DOHH2 (cell line): ENCODE measurements at regions not wholly inside any gene's neighbourhood (a gene's known extent, or its start where the extent isn't known, plus 50 kb on each side); places are given as distances from the start of the nearest gene placed in this dataset.
"Not testable (repeated sequence)": the region's sequence is repeated elsewhere in the genome, so short reads cannot be mapped to it uniquely, and the experiment has no call there.

Experiments used
- EZH2phosphoT487 ChIP-seq: fragments of 200-600 bp; sonication (generic); IDR thresholded peaks from 2 replicates; pipeline ENCODE4 v1.6.1; 2017; ENCODE audit warnings: borderline replicate concordance, mild to moderate bottlenecking, antibody characterized with exemption, low read length, moderate library complexity, mixed read lengths
- TF ChIP-seq, protein P1 (sequence below): fragments of 200-600 bp; sonication (generic); IDR thresholded peaks from one replicate; pipeline ENCODE4 v1.5.1; 2014; ENCODE audit warnings: antibody characterized with exemption, mild to moderate bottlenecking, low read depth, low read length; ENCODE audit not compliant: poor library complexity, severe bottlenecking

- TF ChIP-seq, protein P1, sequence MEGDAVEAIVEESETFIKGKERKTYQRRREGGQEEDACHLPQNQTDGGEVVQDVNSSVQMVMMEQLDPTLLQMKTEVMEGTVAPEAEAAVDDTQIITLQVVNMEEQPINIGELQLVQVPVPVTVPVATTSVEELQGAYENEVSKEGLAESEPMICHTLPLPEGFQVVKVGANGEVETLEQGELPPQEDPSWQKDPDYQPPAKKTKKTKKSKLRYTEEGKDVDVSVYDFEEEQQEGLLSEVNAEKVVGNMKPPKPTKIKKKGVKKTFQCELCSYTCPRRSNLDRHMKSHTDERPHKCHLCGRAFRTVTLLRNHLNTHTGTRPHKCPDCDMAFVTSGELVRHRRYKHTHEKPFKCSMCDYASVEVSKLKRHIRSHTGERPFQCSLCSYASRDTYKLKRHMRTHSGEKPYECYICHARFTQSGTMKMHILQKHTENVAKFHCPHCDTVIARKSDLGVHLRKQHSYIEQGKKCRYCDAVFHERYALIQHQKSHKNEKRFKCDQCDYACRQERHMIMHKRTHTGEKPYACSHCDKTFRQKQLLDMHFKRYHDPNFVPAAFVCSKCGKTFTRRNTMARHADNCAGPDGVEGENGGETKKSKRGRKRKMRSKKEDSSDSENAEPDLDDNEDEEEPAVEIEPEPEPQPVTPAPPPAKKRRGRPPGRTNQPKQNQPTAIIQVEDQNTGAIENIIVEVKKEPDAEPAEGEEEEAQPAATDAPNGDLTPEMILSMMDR: not testable (repeated sequence)
- not testable (repeated sequence) for TF ChIP-seq EZH2phosphoT487
These were observed 66.2 kb upstream of the PRMT8 start for GRCh38 chr12:3424796-3425195.
